Esophagus squamous epithelium (tissue), 5 donors: ENCODE measurements at regions not wholly inside any gene's neighbourhood (a gene's known extent, or its start where the extent isn't known, plus 50 kb on each side); places are given as distances from the start of the nearest gene placed in this dataset.

ENCODE experiments used
- DNase-seq: peaks from one replicate; lab custom pipeline; 2025; lab: John Stamatoyannopoulos, UW
- H3K27ac ChIP-seq, 4 donors: fragments of 200-600 bp; sonication (generic); one replicate each; pipeline ENCODE4 v1.5.1; 2016 to 2019; ENCODE audit warnings: mild to moderate bottlenecking in 1 of 4
- H3K27me3 ChIP-seq, 4 donors: fragments of 200-600 bp; sonication (generic); 1 replicate in 3 of 4; 2 replicates in 1 of 4; pipeline versions ENCODE4 v1.5.1 to v1.6.0; 2017 to 2021; ENCODE audit warnings: antibody characterized with exemption in 1 of 4
- H3K36me3 ChIP-seq, 3 donors: fragments of 200-600 bp; sonication (generic); one replicate each; pipeline ENCODE4 v1.5.1; 2016 to 2019
- H3K4me1 ChIP-seq, 3 donors: fragments of 200-600 bp; sonication (generic); one replicate each; pipeline ENCODE4 v1.5.1; 2017 to 2019
- H3K4me3 ChIP-seq, 4 donors: fragments of 200-600 bp; sonication (generic); 1 replicate in 3 of 4; 2 replicates in 1 of 4; pipeline ENCODE4 v1.5.1; 2016 to 2019; ENCODE audit warnings: mild to moderate bottlenecking in 2 of 4, moderate library complexity in 1 of 4
- H3K9me3 ChIP-seq, 3 donors: fragments of 200-600 bp; sonication (generic); one replicate each; pipeline ENCODE4 v1.5.1; 2016 to 2019
- CTCF ChIP-seq, 6 experiments: fragments of 450-650 bp in 4 of 6; fragments of 200-600 bp in 2 of 6; sonication (generic) in 2 of 6; IDR thresholded peaks; one replicate each; pipeline ENCODE4 v1.5.1; 2016 to 2019; ENCODE audit warnings: antibody characterized with exemption in 6 of 6, mild to moderate bottlenecking in 4 of 6, moderate library complexity in 4 of 6
- POLR2A ChIP-seq, 4 donors: fragments of 450-650 bp; IDR thresholded peaks; one replicate each; pipeline ENCODE4 v1.6.1; 2017; ENCODE audit warnings: antibody characterized with exemption in 4 of 4, mild to moderate bottlenecking in 4 of 4, moderate library complexity in 3 of 4
- WGBS, 2 donors: methylation state at CpG; one replicate each; pipeline ENCODE4 v1.1.5; 2018; 5-methylcytosine and 5-hydroxymethylcytosine counted together
- intact Hi-C: fragments of 100-400 bp; cut with DNase I; formaldehyde crosslinking; loops from one replicate; pipeline ENCODE4 v1.15.0; 2022
- donor health status: DM: yes; HTN: yes; CAD: no.

GRCh38 chr4:104411502-104411901 lies 83.2 kb downstream of the CXXC4 start:
- Histone ChIP-seq H3K4me1 (no peaks in the 10 kb centered on the region), H3K4me3 (no peak overlapping the region), H3K9me3 (no peaks in the 10 kb centered on the region), H3K27ac (no peak overlapping the region), H3K36me3 (no peaks in the 10 kb centered on the region), H3K27me3 (no peaks in the 10 kb centered on the region)
- intact Hi-C loops: no loop called here
- DNase-seq: no peak
- TF ChIP-seq POLR2A (IDR thresholded peaks at IDR 0.05) (no peak), CTCF (IDR thresholded peaks at IDR 0.05) (no peak)
- WGBS, 2 donors: 96 to 100% methylated on average over 2 of the region's 2 CpGs

- 41 to 52% methylated on average over 2 of the region's 2 CpGs for WGBS, 2 donors
- Histone ChIP-seq H3K4me1 (no peaks in the 10 kb centered on the region), H3K9me3 (no peaks in the 10 kb centered on the region)
Measured at GRCh38 chr4:104408878-104409277, 85.8 kb downstream of the CXXC4 start.

GRCh38 chr4:104404361-104404760 lies 90.3 kb downstream of the CXXC4 start:
- DNase-seq: no peak
- no peaks in the 10 kb centered on the region for H3K36me3 ChIP-seq
- WGBS, 2 donors: 56 to 61% methylated on average over 6 of the region's 6 CpGs
- H3K9me3 ChIP-seq: peaks cover 0 to 3% (median 0%) of the 10 kb centered on the region in 3 donors
- H3K27ac ChIP-seq: no peak overlapping the region
- no peaks in the 10 kb centered on the region for H3K4me1 ChIP-seq
- intact Hi-C loops: no loop called here
- H3K4me3 ChIP-seq: no peak overlapping the region
- TF ChIP-seq CTCF (IDR thresholded peaks at IDR 0.05) (no peak), POLR2A (IDR thresholded peaks at IDR 0.05) (no peak)
- no peaks in the 10 kb centered on the region for H3K27me3 ChIP-seq

More at GRCh38 chr4:104408878-104409277, 85.8 kb downstream of the CXXC4 start:
- TF ChIP-seq CTCF (IDR thresholded peaks at IDR 0.05) (no peak), POLR2A (IDR thresholded peaks at IDR 0.05) (no peak)
- no peak overlapping the region for H3K4me3 ChIP-seq
- no peak overlapping the region for H3K27ac ChIP-seq
- intact Hi-C loops: no loop called here
- no peaks in the 10 kb centered on the region for H3K36me3 ChIP-seq
- DNase-seq: no peak
- no peaks in the 10 kb centered on the region for H3K27me3 ChIP-seq

- no peak overlapping the region for H3K4me3 ChIP-seq
- H3K9me3 ChIP-seq: no peaks in the 10 kb centered on the region
- DNase-seq: no peak
- H3K27me3 ChIP-seq: no peaks in the 10 kb centered on the region
- H3K36me3 ChIP-seq: no peaks in the 10 kb centered on the region
- intact Hi-C loops: no loop called here
- TF ChIP-seq CTCF (IDR thresholded peaks at IDR 0.05): no peak
- TF ChIP-seq POLR2A (IDR thresholded peaks at IDR 0.05): no peak
- 23 to 24% methylated on average over 5 of the region's 5 CpGs for WGBS, 2 donors
- peaks cover 0 to 5% (median 0%) of the 10 kb centered on the region in 3 donors for H3K4me1 ChIP-seq
- H3K27ac ChIP-seq: no peak overlapping the region
Measured at GRCh38 chr4:104395168-104395614, 99.5 kb downstream of the CXXC4 start.

- peaks cover 0 to 5% (median 0%) of the 10 kb centered on the region in 3 donors for H3K4me1 ChIP-seq
- intact Hi-C loops: no loop called here
- no peaks in the 10 kb centered on the region for H3K9me3 ChIP-seq
- TF ChIP-seq CTCF (IDR thresholded peaks at IDR 0.05): no peak
- TF ChIP-seq POLR2A (IDR thresholded peaks at IDR 0.05): no peak
- no peaks in the 10 kb centered on the region for H3K27me3 ChIP-seq
- no peak overlapping the region for H3K27ac ChIP-seq
- DNase-seq: no peak
- H3K4me3 ChIP-seq: no peak overlapping the region
- H3K36me3 ChIP-seq: no peaks in the 10 kb centered on the region
- WGBS, 2 donors: 29 to 35% methylated on average over 12 of the region's 12 CpGs
Measured at GRCh38 chr4:104394406-104395167, 100.1 kb downstream of the CXXC4 start.
